Spleen (tissue), 7 donors: ENCODE measurements at regions not wholly inside any gene's neighbourhood (a gene's known extent, or its start where the extent isn't known, plus 50 kb on each side); places are given as distances from the start of the nearest gene placed in this dataset.

Experiments used
- POLR2AphosphoS5 ChIP-seq, 3 donors: sonication (generic); formaldehyde crosslinking; IDR thresholded peaks; one replicate each; pipeline ENCODE4 v1.5.1; 2017; ENCODE audit warnings: antibody characterized with exemption in 3 of 3
- TF ChIP-seq, protein P1 (sequence below), 11 experiments: fragments of 200-600 bp in 7 of 11; fragments of 450-650 bp in 4 of 11; sonication (generic) in 4 of 11; IDR thresholded peaks in 8 of 11; conservative IDR thresholded peaks in 3 of 11; 1 replicate in 7 of 11; 2 replicates in 4 of 11; pipeline versions ENCODE4 v1.4.0 to v1.8.0; 2016 to 2021; ENCODE audit warnings: antibody characterized with exemption in 11 of 11, inconsistent platforms in 4 of 11, mild to moderate bottlenecking in 1 of 11
- donor health status: DM: no; HTN: no; CAD: no; lungs with moderate emphysema.
- donor health status: DM: no; HTN: no; CAD: no.
- donor health status: DM: no; HTN: no; CAD: no.

DNA sequence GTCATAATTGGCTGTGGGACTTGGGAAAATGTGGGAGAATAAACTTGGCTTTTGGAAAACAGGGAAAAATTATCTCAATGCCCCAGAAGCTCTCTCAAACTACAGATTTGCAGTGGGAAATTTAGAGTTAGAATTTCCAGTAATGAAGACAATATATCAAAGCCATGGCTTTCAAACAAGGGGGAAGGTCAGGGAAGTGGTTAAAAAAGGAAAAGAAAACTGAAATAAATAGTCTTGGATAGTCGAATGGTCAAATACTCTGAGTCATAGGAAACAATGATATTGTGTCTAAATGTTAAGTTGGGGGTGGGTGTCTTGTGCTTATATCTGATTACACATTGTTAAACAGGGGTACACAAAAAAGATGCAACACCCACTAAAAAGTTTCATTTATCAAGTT is 272.4 kb upstream of the COL8A1 start:
- TF ChIP-seq, protein P1, sequence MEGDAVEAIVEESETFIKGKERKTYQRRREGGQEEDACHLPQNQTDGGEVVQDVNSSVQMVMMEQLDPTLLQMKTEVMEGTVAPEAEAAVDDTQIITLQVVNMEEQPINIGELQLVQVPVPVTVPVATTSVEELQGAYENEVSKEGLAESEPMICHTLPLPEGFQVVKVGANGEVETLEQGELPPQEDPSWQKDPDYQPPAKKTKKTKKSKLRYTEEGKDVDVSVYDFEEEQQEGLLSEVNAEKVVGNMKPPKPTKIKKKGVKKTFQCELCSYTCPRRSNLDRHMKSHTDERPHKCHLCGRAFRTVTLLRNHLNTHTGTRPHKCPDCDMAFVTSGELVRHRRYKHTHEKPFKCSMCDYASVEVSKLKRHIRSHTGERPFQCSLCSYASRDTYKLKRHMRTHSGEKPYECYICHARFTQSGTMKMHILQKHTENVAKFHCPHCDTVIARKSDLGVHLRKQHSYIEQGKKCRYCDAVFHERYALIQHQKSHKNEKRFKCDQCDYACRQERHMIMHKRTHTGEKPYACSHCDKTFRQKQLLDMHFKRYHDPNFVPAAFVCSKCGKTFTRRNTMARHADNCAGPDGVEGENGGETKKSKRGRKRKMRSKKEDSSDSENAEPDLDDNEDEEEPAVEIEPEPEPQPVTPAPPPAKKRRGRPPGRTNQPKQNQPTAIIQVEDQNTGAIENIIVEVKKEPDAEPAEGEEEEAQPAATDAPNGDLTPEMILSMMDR (IDR thresholded peaks at IDR 0.05 in 8 of 11, conservative IDR thresholded peaks at IDR 0.05 in 3 of 11) = no peak
- no peak for TF ChIP-seq POLR2AphosphoS5 (IDR thresholded peaks at IDR 0.05)
